ENCODE measurements at regions not wholly inside any gene's neighbourhood (a gene's known extent, or its start where the extent isn't known, plus 50 kb on each side); places are given as distances from the start of the nearest gene placed in this dataset.

DNA sequence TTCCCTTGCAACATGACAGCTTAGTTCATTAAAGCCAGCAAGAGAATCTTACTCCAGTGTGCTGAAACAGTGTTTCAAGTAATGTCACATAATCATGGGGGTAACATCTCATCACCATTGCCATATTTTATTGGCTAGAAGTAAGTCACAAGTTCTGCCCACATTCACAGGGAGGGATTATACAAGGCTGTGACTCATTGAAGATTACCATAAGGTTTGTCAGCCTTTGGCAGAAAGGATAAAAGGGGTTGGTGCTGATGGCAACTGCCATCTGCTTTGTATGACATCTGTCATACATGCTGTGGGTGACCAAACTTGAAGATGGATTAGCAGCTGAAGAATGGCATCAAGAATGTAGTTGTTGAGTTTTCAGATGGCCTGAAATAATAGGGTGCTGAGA is 61.2 kb downstream of the KCNE4 start:
- H3K4me3 ChIP-seq (ENCODE audit: low read length): no peak overlapping the region
- Mint-ChIP-seq H3K4me1 (ENCODE audit: low read depth) (no peaks in the 10 kb centered on the region), H3K27me3 (no peaks in the 10 kb centered on the region), H3K9me3 (peaks cover 2% of the 10 kb centered on the region), H3K27ac (no peak overlapping the region), H3K36me3 (ENCODE audit: low read depth) (no peaks in the 10 kb centered on the region), H3K4me3 (no peak overlapping the region)
- DNase-seq: no peak
- ChIA-PET POLR2A (no interaction called here), CTCF (no interaction called here)
- H3K36me3 ChIP-seq (ENCODE audit: insufficient read depth, low read length): no peaks in the 10 kb centered on the region
- ATAC-seq (ENCODE audit: poor library complexity): no peak
- H3K4me1 ChIP-seq (ENCODE audit: insufficient read depth, low read length): no peaks in the 10 kb centered on the region
- H3K27me3 ChIP-seq (ENCODE audit: control insufficient read depth in 1 of 2, insufficient read depth in 2 of 2, low read length in 2 of 2): no peaks in the 10 kb centered on the region
- no peak overlapping the region for H3K27ac ChIP-seq (ENCODE audit: low read depth in 1 of 2, low read length in 2 of 2)
- intact Hi-C loops (cut with DNase I, micrococcal nuclease): no loop called here
- TF ChIP-seq, protein P1, sequence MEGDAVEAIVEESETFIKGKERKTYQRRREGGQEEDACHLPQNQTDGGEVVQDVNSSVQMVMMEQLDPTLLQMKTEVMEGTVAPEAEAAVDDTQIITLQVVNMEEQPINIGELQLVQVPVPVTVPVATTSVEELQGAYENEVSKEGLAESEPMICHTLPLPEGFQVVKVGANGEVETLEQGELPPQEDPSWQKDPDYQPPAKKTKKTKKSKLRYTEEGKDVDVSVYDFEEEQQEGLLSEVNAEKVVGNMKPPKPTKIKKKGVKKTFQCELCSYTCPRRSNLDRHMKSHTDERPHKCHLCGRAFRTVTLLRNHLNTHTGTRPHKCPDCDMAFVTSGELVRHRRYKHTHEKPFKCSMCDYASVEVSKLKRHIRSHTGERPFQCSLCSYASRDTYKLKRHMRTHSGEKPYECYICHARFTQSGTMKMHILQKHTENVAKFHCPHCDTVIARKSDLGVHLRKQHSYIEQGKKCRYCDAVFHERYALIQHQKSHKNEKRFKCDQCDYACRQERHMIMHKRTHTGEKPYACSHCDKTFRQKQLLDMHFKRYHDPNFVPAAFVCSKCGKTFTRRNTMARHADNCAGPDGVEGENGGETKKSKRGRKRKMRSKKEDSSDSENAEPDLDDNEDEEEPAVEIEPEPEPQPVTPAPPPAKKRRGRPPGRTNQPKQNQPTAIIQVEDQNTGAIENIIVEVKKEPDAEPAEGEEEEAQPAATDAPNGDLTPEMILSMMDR (IDR thresholded peaks at IDR 0.05): no peak
- no peaks in the 10 kb centered on the region for H3K9me3 ChIP-seq (ENCODE audit: control insufficient read depth in 1 of 2, insufficient read depth in 1 of 2, low read length in 2 of 2)

DNA sequence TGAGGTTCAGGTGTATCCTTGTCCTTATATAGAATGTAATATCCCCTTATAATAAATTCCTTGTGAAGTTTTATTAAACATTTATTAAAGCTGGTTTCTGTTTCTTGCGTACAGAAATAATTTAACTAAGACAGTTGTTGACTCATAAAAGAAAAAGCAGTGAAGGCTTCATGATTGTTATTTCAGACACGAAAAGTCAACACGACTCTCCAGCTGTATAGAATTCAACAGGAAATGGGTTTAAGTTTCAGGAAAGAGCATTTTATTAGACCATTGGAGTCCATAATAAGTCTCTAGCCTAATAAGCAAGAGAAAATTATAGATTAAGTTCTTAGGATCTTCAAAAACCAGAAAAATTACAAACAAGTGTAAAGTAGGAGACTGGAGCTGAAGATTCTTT is 62.2 kb downstream of the KCNE4 start:
- CTCF ChIA-PET: no interaction called here
- POLR2A ChIA-PET: no interaction called here
- H3K9me3 ChIP-seq (ENCODE audit: control insufficient read depth in 1 of 2, insufficient read depth in 1 of 2, low read length in 2 of 2): no peaks in the 10 kb centered on the region
- DNase-seq: no peak
- Mint-ChIP-seq H3K4me3 (no peak overlapping the region), H3K4me1 (ENCODE audit: low read depth) (no peaks in the 10 kb centered on the region), H3K9me3 (peaks cover 2% of the 10 kb centered on the region), H3K36me3 (ENCODE audit: low read depth) (no peaks in the 10 kb centered on the region), H3K27ac (no peak overlapping the region), H3K27me3 (no peaks in the 10 kb centered on the region)
- TF ChIP-seq, protein P1 (IDR thresholded peaks at IDR 0.05): no peak
- no peaks in the 10 kb centered on the region for H3K4me1 ChIP-seq (ENCODE audit: insufficient read depth, low read length)
- H3K27ac ChIP-seq (ENCODE audit: low read depth in 1 of 2, low read length in 2 of 2): no peak overlapping the region
- H3K36me3 ChIP-seq (ENCODE audit: insufficient read depth, low read length): no peaks in the 10 kb centered on the region
- H3K27me3 ChIP-seq (ENCODE audit: control insufficient read depth in 1 of 2, insufficient read depth in 2 of 2, low read length in 2 of 2): no peaks in the 10 kb centered on the region
- intact Hi-C loops (cut with DNase I, micrococcal nuclease): no loop called here
- no peak for ATAC-seq (ENCODE audit: poor library complexity)
- no peak overlapping the region for H3K4me3 ChIP-seq (ENCODE audit: low read length)

DNA sequence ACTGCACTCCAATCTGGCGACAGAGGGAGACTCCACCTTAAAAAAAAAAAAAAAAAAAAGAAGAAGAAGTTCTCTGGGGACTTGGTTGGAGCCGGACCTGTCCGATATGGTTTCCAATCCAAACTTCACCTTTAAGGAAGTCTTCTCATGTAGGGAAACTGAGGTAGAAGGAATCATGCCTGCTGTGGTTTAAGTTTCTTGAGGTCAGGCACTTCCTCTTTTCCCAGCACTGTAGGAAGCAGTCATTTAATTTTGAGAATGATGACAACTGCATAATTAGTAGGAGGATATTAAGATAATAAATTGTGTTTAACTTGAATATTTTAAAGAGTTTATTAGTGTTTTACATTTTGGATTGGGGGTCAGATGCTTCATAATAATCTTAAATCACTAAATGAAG is 62.9 kb downstream of the KCNE4 start:
- TF ChIP-seq, protein P1 (IDR thresholded peaks at IDR 0.05): no peak
- Histone ChIP-seq H3K9me3 (ENCODE audit: control insufficient read depth in 1 of 2, insufficient read depth in 1 of 2, low read length in 2 of 2) (no peaks in the 10 kb centered on the region), H3K4me3 (ENCODE audit: low read length) (no peak overlapping the region), H3K4me1 (ENCODE audit: insufficient read depth, low read length) (no peaks in the 10 kb centered on the region), H3K27ac (ENCODE audit: low read depth in 1 of 2, low read length in 2 of 2) (no peak overlapping the region), H3K27me3 (ENCODE audit: control insufficient read depth in 1 of 2, insufficient read depth in 2 of 2, low read length in 2 of 2) (no peaks in the 10 kb centered on the region), H3K36me3 (ENCODE audit: insufficient read depth, low read length) (no peaks in the 10 kb centered on the region)
- intact Hi-C loops (cut with DNase I, micrococcal nuclease): no loop called here
- H3K4me1 Mint-ChIP-seq (ENCODE audit: low read depth): no peaks in the 10 kb centered on the region
- peaks cover 2% of the 10 kb centered on the region for H3K9me3 Mint-ChIP-seq
- no peaks in the 10 kb centered on the region for H3K27me3 Mint-ChIP-seq
- no peak overlapping the region for H3K4me3 Mint-ChIP-seq
- CTCF ChIA-PET: no interaction called here
- ATAC-seq (ENCODE audit: poor library complexity) (no peak), DNase-seq (no peak)
- no peaks in the 10 kb centered on the region for H3K36me3 Mint-ChIP-seq (ENCODE audit: low read depth)
- POLR2A ChIA-PET: no interaction called here
- H3K27ac Mint-ChIP-seq: no peak overlapping the region

Measured in CD4-positive, alpha-beta T cell (primary cell).